Common myeloid progenitor, CD34-positive (primary cell): ENCODE measurements at regions not wholly inside any gene's neighbourhood (a gene's known extent, or its start where the extent isn't known, plus 50 kb on each side); places are given as distances from the start of the nearest gene placed in this dataset.

ENCODE experiments used
- CTCF ChIA-PET: fragments of 350-600 bp; sonication (Branson Sonifier 250); formaldehyde crosslinking; loops from one replicate; lab custom pipeline; 2021; ENCODE audit warnings: antibody characterized with exemption; lab: Charles Lee
- POLR2A ChIA-PET: fragments of 350-600 bp; sonication (Branson Sonifier 250); formaldehyde crosslinking; loops from one replicate; lab custom pipeline; 2021; ENCODE audit warnings: antibody characterized with exemption; lab: Charles Lee
- DNase-seq, 3 donors: peaks; one replicate each; pipeline versions ENCODE4 v3.0.0 to v3.0.0-alpha.2; 2013
- H3K27ac ChIP-seq, 2 experiments: 1 replicate in 1 of 2; 2 replicates in 1 of 2; pipeline ENCODE4 v1.7.0; 2013; ENCODE audit warnings: inconsistent platforms in 2 of 2, low read length in 2 of 2, mild to moderate bottlenecking in 2 of 2, low read depth in 1 of 2, moderate library complexity in 1 of 2; ENCODE audit not compliant: severe bottlenecking in 2 of 2, insufficient read depth in 1 of 2, poor library complexity in 1 of 2
- H3K27me3 ChIP-seq, 5 experiments: replicated peaks in 2 of 5; 1 replicate in 3 of 5; 2 replicates in 2 of 5; pipeline versions ENCODE4 v1.6.1 to v1.7.0; 2013; ENCODE audit warnings: low read length in 4 of 5, mild to moderate bottlenecking in 2 of 5, moderate library complexity in 2 of 5, inconsistent platforms in 1 of 5; ENCODE audit not compliant: insufficient read depth in 5 of 5, control insufficient read depth in 4 of 5
- H3K36me3 ChIP-seq, 4 experiments: 1 replicate in 2 of 4; 2 replicates in 2 of 4; pipeline versions ENCODE4 v1.6.1 to v1.7.0; 2013; ENCODE audit warnings: low read length in 3 of 4, control low read depth in 1 of 4, mild to moderate bottlenecking in 1 of 4; ENCODE audit not compliant: control insufficient read depth in 4 of 4, insufficient read depth in 4 of 4
- H3K4me1 ChIP-seq, 4 experiments: 1 replicate in 3 of 4; 2 replicates in 1 of 4; pipeline versions ENCODE4 v1.6.1 to v1.7.1; 2013; ENCODE audit warnings: low read length in 3 of 4, mild to moderate bottlenecking in 3 of 4, control low read depth in 1 of 4, inconsistent platforms in 1 of 4, moderate library complexity in 1 of 4; ENCODE audit not compliant: control insufficient read depth in 4 of 4, insufficient read depth in 4 of 4; ENCODE audit errors: control extremely low read depth in 1 of 4
- H3K4me3 ChIP-seq, 7 experiments: 1 replicate in 4 of 7; 2 replicates in 3 of 7; pipeline versions ENCODE4 v1.5.1 to v1.7.0; 2013; ENCODE audit warnings: mild to moderate bottlenecking in 7 of 7, low read length in 6 of 7, moderate library complexity in 6 of 7, inconsistent platforms in 2 of 7, low read depth in 2 of 7, control low read depth in 1 of 7; ENCODE audit not compliant: insufficient read depth in 4 of 7, control insufficient read depth in 1 of 7; ENCODE audit errors: extremely low read depth in 1 of 7
- H3K9me3 ChIP-seq, 5 experiments: 1 replicate in 4 of 5; 2 replicates in 1 of 5; pipeline versions ENCODE4 v1.6.1 to v1.7.1; 2013; ENCODE audit warnings: low read length in 4 of 5, mild to moderate bottlenecking in 2 of 5, inconsistent platforms in 1 of 5, low read depth in 1 of 5, moderate library complexity in 1 of 5; ENCODE audit not compliant: control insufficient read depth in 4 of 5, insufficient read depth in 2 of 5; ENCODE audit errors: control extremely low read depth in 1 of 5
- WGBS: methylation state at CpG from one replicate; pipeline ENCODE4 v1.1.5; 2013; ENCODE audit not compliant: insufficient coverage; 5-methylcytosine and 5-hydroxymethylcytosine counted together

- 40% methylated on average over 2 of the region's 4 CpGs for WGBS
- DNase-seq, result no peak
- Histone ChIP-seq H3K27me3 (no peaks in the 10 kb centered on the region), H3K27ac (no peak overlapping the region), H3K9me3 (no peaks in the 10 kb centered on the region), H3K36me3 (no peaks in the 10 kb centered on the region), H3K4me1 (no peaks in the 10 kb centered on the region), H3K4me3 (no peak overlapping the region)
- ChIA-PET POLR2A (no interaction called here), CTCF (no interaction called here)
Measured at GRCh38 chr5:93209476-93209875, 371.5 kb downstream of the NR2F1-AS1 start.

DNA sequence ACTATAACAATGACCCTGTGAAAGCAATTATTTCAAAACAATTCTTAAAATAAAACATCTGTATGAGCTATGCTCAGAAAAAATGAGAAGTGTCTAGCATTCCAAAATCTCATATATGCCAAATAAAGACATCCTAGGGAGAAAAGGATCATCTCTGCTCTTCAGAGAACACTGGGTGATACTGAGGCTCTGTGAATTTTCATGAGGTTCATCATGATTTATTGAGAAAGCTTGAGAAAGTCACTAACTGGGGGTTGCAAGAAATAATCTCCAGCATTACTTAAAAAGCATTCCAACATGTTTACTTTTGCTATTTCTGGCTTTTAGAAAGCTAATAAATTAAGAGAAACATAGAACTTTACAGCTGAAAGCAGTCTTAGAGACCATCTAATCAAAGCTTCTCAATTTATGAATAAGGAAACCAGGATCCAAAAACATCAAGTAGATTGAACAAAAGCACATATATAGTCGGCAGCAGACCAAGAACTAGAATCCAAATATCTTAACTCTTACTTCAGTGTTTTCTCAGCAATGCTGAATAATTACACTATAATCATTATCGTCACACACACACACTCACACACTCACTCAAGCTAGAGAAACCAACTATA, 372.8 kb downstream of the NR2F1-AS1 start:
- no peak for DNase-seq
- H3K27me3 ChIP-seq, result no peaks in the 10 kb centered on the region
- POLR2A ChIA-PET, result no interaction called here
- H3K36me3 ChIP-seq, result no peaks in the 10 kb centered on the region
- no peaks in the 10 kb centered on the region for H3K4me1 ChIP-seq
- 89% methylated on average over 1 of the region's 2 CpGs for WGBS
- no peaks in the 10 kb centered on the region for H3K9me3 ChIP-seq
- no peak overlapping the region for H3K4me3 ChIP-seq
- H3K27ac ChIP-seq, result no peak overlapping the region
- CTCF ChIA-PET, result no interaction called here

DNA sequence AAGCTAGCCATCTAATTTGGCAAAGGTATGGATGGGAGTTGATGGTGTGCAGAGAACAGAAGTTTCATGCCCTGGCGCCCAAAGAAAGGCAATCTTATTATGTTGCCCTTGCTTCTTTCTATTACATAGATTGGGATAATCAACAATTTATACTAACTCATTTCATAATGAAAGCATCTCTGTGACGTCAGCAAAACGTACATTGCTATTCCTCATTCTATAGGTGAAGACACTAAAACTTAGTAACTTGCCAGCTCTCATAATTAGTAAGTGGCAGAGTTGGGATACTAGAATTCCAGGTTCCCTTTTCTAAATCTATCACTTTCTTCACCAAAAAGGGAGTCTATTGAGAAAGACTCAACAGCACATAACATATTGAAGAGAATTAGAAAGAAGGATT, 374.8 kb downstream of the NR2F1-AS1 start:
- Histone ChIP-seq H3K9me3 (no peaks in the 10 kb centered on the region), H3K27me3 (no peaks in the 10 kb centered on the region), H3K27ac (no peak overlapping the region), H3K36me3 (no peaks in the 10 kb centered on the region), H3K4me3 (no peak overlapping the region), H3K4me1 (no peaks in the 10 kb centered on the region)
- CTCF ChIA-PET, result no interaction called here
- POLR2A ChIA-PET, result no interaction called here
- no peak for DNase-seq
- 95% methylated on average over 3 of the region's 3 CpGs for WGBS

DNA sequence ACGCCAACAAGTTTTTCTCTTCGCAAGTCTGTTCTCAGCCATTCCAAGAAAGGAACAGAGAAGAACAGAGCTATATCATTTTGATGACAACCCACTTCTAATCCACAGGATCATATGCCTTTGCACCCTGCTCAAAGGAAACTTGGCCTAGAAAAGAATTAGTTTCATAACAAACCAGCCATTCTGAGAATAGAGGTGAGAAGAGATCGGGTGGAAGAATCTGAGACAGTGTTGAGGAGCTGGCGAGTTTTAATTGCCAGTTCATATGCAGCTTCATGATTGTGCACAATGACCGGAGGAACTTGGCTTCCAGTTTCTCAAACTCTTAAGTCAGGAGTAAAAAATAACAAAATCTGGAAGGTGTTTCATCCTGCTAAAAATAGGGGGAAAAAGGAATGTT, 380.0 kb downstream of the NR2F1-AS1 start:
- ChIA-PET CTCF (no interaction called here), POLR2A (no interaction called here)
- H3K36me3 ChIP-seq, result no peaks in the 10 kb centered on the region
- DNase-seq, result no peak
- H3K9me3 ChIP-seq, result peaks cover 0 to 2% (median 0%) of the 10 kb centered on the region in 5 experiments
- 97% methylated on average over 4 of the region's 5 CpGs for WGBS
- no peaks in the 10 kb centered on the region for H3K27me3 ChIP-seq
- H3K27ac ChIP-seq, result no peak overlapping the region
- no peaks in the 10 kb centered on the region for H3K4me1 ChIP-seq
- H3K4me3 ChIP-seq, result no peak overlapping the region

DNA sequence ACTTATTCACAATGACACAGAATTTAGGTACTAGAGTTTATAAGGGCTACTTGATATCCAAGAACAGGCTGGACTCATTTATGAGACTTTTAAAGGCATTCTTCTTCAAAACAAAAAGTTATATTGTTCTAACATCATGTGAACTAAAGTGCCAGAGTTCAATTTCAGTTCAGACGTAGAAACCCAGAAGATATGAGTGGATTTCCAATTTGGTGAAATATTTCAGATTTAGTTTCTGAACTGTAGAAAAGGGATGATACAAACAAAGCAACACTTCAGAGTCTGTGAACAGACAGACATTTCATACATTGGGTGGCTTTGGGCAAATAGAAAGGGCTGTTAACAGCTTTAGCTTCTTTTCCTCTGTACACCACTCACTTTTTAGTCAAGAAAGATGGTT, 384.0 kb downstream of the NR2F1-AS1 start:
- no peak overlapping the region for H3K4me3 ChIP-seq
- ChIA-PET CTCF (no interaction called here), POLR2A (no interaction called here)
- no peak for DNase-seq
- H3K27me3 ChIP-seq, result no peaks in the 10 kb centered on the region
- no CpG with 5 or more reads among the region's 1 CpG for WGBS
- no peaks in the 10 kb centered on the region for H3K36me3 ChIP-seq
- peaks cover 0 to 2% (median 0%) of the 10 kb centered on the region in 5 experiments for H3K9me3 ChIP-seq
- no peaks in the 10 kb centered on the region for H3K4me1 ChIP-seq
- H3K27ac ChIP-seq, result no peak overlapping the region

GRCh38 chr5:93193431-93194347, 387.3 kb downstream of the NR2F1-AS1 start:
- POLR2A ChIA-PET, result no interaction called here
- WGBS, result 76% methylated on average over 3 of the region's 7 CpGs

DNA sequence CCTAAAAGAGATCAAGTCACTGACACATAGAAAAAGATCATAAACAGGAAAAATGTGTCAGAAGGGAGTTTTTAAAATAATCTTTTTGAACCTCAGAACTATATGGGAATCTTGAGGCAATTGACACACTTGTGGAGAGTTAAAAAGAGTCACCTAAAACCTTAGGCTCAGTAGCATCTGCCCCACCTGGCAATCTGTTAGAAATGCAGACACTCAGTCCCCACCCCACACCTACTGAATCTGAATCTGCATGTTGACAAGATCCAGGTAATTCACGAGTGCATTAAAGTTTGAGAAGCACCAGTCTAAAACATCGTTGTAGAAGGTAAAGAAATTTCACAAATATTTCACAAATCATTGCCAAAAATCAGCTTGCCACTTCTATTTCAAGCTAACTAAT, 388.3 kb downstream of the NR2F1-AS1 start:
- WGBS, result no CpG with 5 or more reads among the region's 2 CpGs
- Histone ChIP-seq H3K9me3 (no peaks in the 10 kb centered on the region), H3K4me1 (no peaks in the 10 kb centered on the region), H3K27ac (no peak overlapping the region), H3K36me3 (no peaks in the 10 kb centered on the region), H3K27me3 (no peaks in the 10 kb centered on the region), H3K4me3 (no peak overlapping the region)
- DNase-seq, result no peak
- CTCF ChIA-PET, result no interaction called here
- POLR2A ChIA-PET, result no interaction called here

More at GRCh38 chr5:93193431-93194347, 387.3 kb downstream of the NR2F1-AS1 start:
- Histone ChIP-seq H3K27ac (no peak overlapping the region), H3K4me1 (no peaks in the 10 kb centered on the region), H3K9me3 (no peaks in the 10 kb centered on the region), H3K4me3 (no peak overlapping the region), H3K27me3 (no peaks in the 10 kb centered on the region), H3K36me3 (no peaks in the 10 kb centered on the region)
- DNase-seq, result no peak
- CTCF ChIA-PET, result no interaction called here
